ENCODE measurements at regions not wholly inside any gene's neighbourhood (a gene's known extent, or its start where the extent isn't known, plus 50 kb on each side); places are given as distances from the start of the nearest gene placed in this dataset.

- in situ Hi-C loops (cut with HindIII; ENCODE audit: low sequenced_read_pairs): no loop called here
Observed at GRCh38 chr2:19140463-19141208, 217.8 kb downstream of the OSR1 start.

GRCh38 chr2:19139386-19139785 is 219.0 kb downstream of the OSR1 start:
- in situ Hi-C loops (cut with HindIII; ENCODE audit: low sequenced_read_pairs): no loop called here

- in situ Hi-C loops (cut with HindIII; ENCODE audit: low sequenced_read_pairs): no loop called here
Observed at GRCh38 chr2:19138264-19138825, 220.1 kb downstream of the OSR1 start.

- in situ Hi-C loops (cut with HindIII; ENCODE audit: low sequenced_read_pairs): no loop called here
Observed at GRCh38 chr2:19137433-19137832, 221.0 kb downstream of the OSR1 start.

- in situ Hi-C loops (cut with HindIII; ENCODE audit: low sequenced_read_pairs): no loop called here
Observed at GRCh38 chr2:19132967-19133366, 225.5 kb downstream of the OSR1 start.

GRCh38 chr2:19131871-19132270 is 226.6 kb downstream of the OSR1 start:
- in situ Hi-C loops (cut with HindIII; ENCODE audit: low sequenced_read_pairs): no loop called here

- in situ Hi-C loops (cut with HindIII; ENCODE audit: low sequenced_read_pairs): no loop called here
Observed at GRCh38 chr2:19128148-19128547, 230.3 kb downstream of the OSR1 start.

GRCh38 chr2:19127616-19128015 is 230.8 kb downstream of the OSR1 start:
- in situ Hi-C loops (cut with HindIII; ENCODE audit: low sequenced_read_pairs): no loop called here

GRCh38 chr2:19125901-19126680 is 232.3 kb downstream of the OSR1 start:
- in situ Hi-C loops (cut with HindIII; ENCODE audit: low sequenced_read_pairs): no loop called here

- in situ Hi-C loops (cut with HindIII; ENCODE audit: low sequenced_read_pairs): no loop called here
Observed at GRCh38 chr2:19124135-19124534, 234.3 kb downstream of the OSR1 start.

- in situ Hi-C loops (cut with HindIII; ENCODE audit: low sequenced_read_pairs): no loop called here
Observed at GRCh38 chr2:19123556-19123955, 234.9 kb downstream of the OSR1 start.

- in situ Hi-C loops (cut with HindIII; ENCODE audit: low sequenced_read_pairs): no loop called here
Observed at GRCh38 chr2:19122220-19122619, 236.2 kb downstream of the OSR1 start.

- in situ Hi-C loops (cut with HindIII; ENCODE audit: low sequenced_read_pairs): no loop called here
Observed at GRCh38 chr2:19120941-19121750, 237.3 kb downstream of the OSR1 start.

GRCh38 chr2:19120181-19120580 is 238.2 kb downstream of the OSR1 start:
- in situ Hi-C loops (cut with HindIII; ENCODE audit: low sequenced_read_pairs): no loop called here

GRCh38 chr2:19119326-19120001 is 239.0 kb downstream of the OSR1 start:
- in situ Hi-C loops (cut with HindIII; ENCODE audit: low sequenced_read_pairs): no loop called here

- in situ Hi-C loops (cut with HindIII; ENCODE audit: low sequenced_read_pairs): no loop called here
Observed at GRCh38 chr2:19116918-19117317, 241.5 kb downstream of the OSR1 start.

GRCh38 chr2:19114754-19115231 is 243.6 kb downstream of the OSR1 start:
- in situ Hi-C loops (cut with HindIII; ENCODE audit: low sequenced_read_pairs): no loop called here

GRCh38 chr2:19114126-19114525 is 244.3 kb downstream of the OSR1 start:
- in situ Hi-C loops (cut with HindIII; ENCODE audit: low sequenced_read_pairs): no loop called here

GRCh38 chr2:19111354-19111753 is 247.1 kb downstream of the OSR1 start:
- in situ Hi-C loops (cut with HindIII; ENCODE audit: low sequenced_read_pairs): no loop called here

GRCh38 chr2:19109518-19109917 is 248.9 kb downstream of the OSR1 start:
- in situ Hi-C loops (cut with HindIII; ENCODE audit: low sequenced_read_pairs): no loop called here
